CD4-positive, alpha-beta T cell treated with Interleukin-2 at 100 ng/mL for 4 hours (primary cell): ENCODE measurements at regions not wholly inside any gene's neighbourhood (a gene's known extent, or its start where the extent isn't known, plus 50 kb on each side); places are given as distances from the start of the nearest gene placed in this dataset.
"Not testable (repeated sequence)": the region's sequence is repeated elsewhere in the genome, so short reads cannot be mapped to it uniquely, and the experiment has no call there.

Source experiments
- DNase-seq: peaks from one replicate; pipeline ENCODE4 v3.0.0-alpha.2; 2020; ENCODE audit warnings: low spot score

GRCh38 chr9:15113288-15113687 is 193.7 kb downstream of the TTC39B start:
- no peak for DNase-seq

DNA sequence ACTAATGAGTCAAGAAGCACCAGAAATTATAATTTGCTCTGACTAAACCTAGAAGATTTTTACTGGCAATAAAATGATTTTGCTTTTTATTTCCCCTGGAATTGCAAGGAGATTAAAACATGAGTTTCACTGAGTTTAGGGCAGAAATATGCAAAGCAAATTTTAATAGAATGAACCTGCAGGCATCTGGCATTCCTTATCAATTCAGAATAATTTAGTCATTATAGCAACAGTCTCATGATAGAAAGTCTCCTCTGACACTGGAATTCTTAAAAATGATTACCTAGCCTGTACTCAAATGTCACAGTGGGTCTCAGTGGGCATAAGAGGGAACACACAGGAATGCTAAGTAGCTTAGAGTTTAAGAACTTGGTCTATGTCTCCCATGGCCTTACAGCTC is 195.9 kb downstream of the TTC39B start:
- DNase-seq, result no peak

DNA sequence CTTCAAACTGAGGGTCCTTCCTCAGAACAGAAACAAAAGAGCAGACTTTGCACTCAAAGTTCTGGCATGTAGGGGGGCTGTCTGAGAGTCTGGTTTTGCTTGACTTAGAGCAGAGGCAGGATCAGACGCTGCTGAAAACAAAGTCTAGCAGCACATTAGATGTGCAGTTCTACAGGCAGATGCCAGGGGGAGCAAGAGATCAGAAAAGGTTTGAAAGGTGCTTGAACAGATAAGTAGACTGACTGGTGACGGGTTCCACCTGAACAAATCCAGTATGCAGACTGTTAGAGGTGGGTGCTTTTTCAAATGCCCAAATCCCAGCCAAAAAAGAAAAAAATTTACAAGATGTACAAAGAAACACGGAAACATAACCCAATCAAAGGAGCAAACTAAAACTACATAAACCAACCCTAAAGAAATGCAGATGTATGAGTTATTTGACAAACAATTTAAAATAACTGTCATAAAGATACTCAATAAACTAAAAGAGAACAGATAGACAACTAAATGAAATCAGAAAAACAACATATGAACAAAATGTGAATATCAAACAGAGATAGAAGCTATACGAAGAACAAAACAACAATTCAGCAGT is 194.7 kb upstream of the FREM1 start:
- DNase-seq, result peak; percentile 52

GRCh38 chr9:15103290-15103689 is 193.1 kb upstream of the FREM1 start:
- DNase-seq, result no peak

- no peak for DNase-seq
Observed at GRCh38 chr9:15101095-15101494, 190.9 kb upstream of the FREM1 start.

GRCh38 chr9:15100571-15100970 is 190.3 kb upstream of the FREM1 start:
- no peak for DNase-seq

DNA sequence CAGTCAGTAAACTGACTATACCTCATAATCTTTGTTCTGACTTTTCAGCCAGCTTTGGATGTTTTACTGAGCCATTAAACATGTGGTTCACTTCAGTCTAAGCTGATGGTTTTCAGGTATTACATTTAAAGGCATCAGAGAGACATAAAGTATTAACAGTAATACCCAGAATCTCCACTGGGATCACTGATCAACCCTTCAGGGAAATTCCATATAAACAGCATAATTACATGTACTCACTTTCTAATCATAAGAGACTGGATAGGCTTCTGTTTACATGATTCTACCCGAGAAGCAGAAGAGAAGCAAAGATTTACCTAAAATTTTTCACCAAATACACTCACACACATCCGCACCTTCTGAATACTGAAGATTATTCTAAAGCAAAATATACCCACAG is 186.7 kb upstream of the FREM1 start:
- DNase-seq, result no peak

GRCh38 chr9:15086778-15087324 is 176.6 kb upstream of the FREM1 start:
- DNase-seq, result no peak

DNA sequence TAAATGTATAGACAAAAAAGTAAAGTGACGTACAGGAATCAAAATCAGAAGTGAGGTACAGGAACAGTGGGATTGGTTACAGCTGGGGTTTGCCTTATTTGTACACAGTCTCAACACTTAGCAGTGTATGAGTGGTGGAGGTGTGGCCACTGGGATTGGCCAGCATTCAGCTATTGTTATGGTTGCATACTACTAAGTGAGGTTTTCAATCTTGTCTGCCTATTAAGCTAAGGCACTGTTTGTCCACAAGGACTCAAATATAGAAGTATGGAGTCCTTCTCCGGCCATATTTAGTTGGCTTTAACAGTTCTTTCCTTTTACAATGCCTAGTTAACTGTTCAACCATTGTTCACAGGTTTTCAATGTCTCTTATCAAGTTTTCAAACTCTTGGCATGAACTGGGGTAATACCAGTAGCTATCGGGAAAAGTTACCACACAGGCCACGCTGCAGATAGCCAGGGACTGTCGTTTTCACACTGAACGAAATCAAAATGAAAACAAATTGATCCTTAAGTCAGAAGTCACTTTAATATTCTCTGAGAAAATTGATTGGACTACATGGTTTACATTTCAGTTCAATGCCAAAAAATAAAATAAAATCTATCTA is 176.0 kb upstream of the FREM1 start:
- no peak for DNase-seq

DNA sequence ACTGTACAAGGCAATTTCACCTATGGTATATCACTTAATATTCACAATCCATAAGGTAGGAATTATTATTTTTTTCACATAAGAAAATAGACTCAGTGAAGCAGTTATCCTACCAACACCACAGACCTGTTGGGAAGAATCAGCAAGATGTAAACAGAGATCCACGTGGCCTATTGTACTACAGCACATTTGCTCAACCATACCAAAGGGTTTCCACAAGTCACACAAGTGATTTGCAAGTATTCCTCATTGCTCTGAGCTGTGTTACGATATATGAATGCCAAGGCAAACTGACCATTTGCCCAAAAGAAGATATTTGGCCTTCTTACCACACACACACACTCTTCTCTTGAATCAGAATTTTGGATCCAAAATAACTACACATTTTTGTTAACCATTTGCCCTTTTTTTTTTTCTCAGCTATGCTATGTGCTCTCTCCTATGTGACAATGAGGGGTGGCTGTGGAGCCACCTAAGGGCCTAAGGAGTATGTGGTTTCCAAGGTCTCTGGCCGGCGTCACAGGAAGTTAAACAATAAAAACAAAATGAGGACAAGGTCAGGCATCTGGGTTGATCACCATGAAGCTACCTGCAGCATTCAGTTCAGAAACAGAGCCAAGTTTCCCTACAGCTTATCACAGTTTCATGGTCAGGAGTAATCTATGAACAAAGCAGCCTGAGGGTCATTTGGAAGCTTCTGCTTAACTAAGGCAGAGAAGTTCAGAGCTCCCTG is 171.0 kb upstream of the FREM1 start:
- DNase-seq, result no peak

DNA sequence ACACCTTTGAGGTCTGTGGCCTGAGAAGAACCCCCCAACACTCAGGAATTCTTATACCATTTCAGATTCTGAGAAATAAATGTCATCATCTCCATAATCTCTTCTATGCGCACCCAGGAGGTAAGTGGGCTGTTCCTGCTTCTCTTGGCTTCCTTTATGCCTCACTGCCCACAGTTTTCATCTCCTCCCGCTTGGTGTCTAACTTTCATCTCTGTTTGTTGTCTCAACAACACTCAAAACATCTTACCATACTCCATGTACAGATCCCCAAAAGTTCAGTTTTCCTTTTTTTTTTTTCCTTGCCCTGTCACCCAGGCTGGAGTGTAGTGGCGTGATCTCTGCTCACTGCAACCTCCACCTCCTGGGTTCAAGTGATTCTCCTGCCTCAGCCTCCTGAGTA is 170.2 kb upstream of the FREM1 start:
- DNase-seq, result no peak

DNA sequence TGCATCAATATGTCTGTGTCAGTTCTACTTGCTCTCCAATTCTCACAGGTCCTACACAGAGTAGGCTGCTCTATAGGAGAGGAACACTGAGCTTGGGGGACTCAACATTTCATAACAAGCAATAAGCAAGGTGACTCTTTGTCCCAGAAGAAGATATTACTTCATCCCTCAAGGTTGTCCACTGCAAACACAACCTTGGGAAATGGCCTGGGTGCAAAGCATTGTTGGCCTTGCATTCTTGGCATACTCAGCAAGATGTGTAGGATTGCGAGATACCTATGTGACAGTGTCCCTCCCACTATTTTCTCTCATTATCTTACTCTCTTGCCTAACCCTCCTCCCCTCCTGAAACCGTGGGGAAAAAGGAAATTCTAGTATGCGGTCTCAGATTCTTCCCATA is 169.8 kb upstream of the FREM1 start:
- no peak for DNase-seq

GRCh38 chr9:15077946-15078729 is 167.9 kb upstream of the FREM1 start:
- DNase-seq, result no peak

DNA sequence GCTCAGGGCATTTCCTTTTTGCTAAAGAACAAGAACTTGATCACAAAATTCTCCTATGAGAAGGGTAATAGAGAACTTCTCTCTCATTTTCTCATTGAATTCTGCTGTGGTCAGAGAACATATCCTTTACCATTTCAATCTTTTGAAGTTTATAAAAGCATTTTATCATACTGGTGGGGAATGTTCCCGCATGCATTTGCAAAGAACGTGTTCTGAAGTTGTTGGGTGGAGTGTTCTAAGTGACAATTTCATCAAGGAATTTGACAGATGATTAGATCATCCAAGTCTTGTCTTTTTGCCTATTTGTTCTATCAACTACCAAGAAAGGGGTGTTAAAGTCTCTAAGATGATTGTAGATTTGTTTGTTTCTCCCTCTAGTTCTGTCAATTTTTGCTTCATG is 163.4 kb upstream of the FREM1 start:
- no peak for DNase-seq

DNA sequence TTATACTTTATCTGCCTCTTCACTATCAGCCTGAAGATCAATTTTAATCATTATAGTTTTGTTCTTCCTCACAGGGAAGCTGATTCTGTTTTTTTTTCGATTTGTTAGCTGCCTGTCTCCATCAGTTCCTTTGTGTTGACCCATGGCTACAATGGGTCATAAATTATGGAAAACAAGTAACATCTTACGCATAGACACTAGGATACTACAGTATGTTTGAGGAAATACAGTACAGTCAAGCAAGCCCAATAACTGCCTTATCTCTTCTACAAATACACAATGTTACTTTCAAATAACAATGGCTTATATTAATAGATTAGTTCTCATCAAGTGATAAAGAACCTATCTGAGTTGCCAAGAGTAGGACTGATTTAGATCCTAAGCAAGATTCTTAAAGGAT is 160.5 kb upstream of the FREM1 start:
- no peak for DNase-seq

GRCh38 chr9:15069106-15069505 is 158.9 kb upstream of the FREM1 start:
- DNase-seq, result no peak

- no peak for DNase-seq
Observed at GRCh38 chr9:15068261-15068660, 158.0 kb upstream of the FREM1 start.

GRCh38 chr9:15059003-15059402 is 148.8 kb upstream of the FREM1 start:
- no peak for DNase-seq

DNA sequence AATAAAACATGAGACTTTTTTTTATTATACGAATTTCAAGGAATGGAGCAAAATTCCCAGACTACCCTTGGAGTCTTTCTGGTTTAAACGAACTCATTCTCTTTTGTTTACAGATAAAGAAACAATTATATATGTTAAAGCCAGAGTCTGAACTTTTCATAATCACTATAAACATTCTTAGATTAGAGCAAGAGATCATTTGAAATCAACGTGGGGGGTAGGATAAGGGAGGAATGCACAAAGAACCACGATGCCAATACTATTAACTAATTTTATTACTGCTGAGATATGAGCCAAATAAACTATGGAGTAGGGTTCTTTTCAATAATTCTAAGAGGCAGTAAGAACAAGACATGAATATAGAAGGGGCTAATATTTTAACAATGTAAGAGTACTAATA is 148.0 kb upstream of the FREM1 start:
- DNase-seq, result no peak

DNA sequence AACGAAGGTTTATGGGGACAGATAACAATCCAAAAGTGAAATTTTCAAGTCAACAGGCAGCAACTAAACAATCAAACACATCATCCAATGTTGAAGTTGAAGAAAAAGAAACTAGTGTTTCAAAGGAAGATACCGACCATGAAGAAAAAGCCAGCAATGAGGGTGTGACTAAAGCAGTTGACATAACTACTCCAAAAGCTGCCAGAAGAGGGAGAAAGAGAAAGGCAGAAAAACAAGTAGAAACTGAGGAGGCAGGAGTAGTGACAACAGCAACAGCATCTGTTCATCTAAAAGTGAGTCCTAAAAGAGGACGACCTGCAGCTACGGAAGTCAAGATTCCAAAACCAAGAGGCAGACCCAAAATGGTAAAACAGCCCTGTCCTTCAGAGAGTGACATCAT is 145.1 kb upstream of the FREM1 start:
- DNase-seq, result not testable (repeated sequence)

DNA sequence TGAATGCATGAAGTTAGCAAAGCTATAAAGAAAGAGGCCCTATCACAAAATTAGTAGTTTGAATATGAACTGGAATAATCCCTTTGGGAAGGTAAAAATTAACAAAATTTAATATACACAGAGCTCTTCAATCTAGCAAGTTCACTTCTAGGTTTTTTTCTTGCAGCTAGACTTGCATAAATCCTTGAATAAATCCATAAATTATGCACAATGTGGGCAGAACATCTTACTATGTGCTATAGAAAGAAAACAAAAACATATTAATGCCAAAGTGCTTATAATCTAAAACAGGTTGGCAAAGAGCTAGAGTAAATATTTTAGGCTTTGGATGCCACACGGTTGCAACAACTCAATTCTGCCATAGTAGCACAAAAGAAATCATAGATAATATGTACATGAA is 138.5 kb upstream of the FREM1 start:
- DNase-seq, result no peak

DNA sequence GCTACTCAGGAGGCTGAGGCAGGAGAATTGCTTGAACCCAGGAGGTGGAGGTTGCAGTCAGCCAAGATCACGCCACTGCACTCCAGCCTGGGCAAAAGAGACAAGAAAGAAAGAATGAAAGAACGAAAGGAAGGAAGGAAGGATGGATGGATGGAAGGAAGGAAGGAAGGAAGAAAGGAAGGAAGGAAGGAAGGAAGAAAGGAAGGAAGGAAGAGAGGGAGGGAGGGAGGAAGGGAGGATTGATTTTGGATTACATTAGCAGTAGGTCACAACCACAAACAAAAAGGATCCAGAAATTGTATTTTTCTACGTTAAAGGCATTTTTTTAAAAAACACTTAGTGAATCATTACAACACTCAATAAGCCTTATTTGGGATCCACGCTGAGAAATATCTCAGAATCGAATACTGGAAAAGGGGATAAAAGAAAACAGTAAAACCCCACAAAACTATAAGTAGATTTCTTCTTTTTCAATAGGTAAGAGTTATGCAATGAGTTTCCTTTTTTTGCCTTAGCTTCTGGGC is 136.9 kb upstream of the FREM1 start:
- no peak for DNase-seq
